PC-3 (cell line): ENCODE measurements at regions not wholly inside any gene's neighbourhood (a gene's known extent, or its start where the extent isn't known, plus 50 kb on each side); places are given as distances from the start of the nearest gene placed in this dataset.

ENCODE experiments used
- ATAC-seq: fragments of 200-7000 bp; cut with Tn5 transposase; 2 replicates; pipeline ENCODE4 v1.9.1; 2020; ENCODE audit warnings: mild to moderate bottlenecking, moderate library complexity
- BruUV-seq: library from RNA; stranded (reverse); fragments of 400-500 nt; replicated peaks from 2 replicates; lab custom pipeline; 2021; lab: Mats Ljungman, UMichigan
- CTCF ChIA-PET: fragments of 300-600 bp; sonication (Branson Sonifier 250); formaldehyde crosslinking; loops from one replicate; lab custom pipeline; 2022; ENCODE audit warnings: antibody characterized with exemption; lab: Charles Lee
- POLR2A ChIA-PET: fragments of 300-600 bp; sonication (Branson Sonifier 250); formaldehyde crosslinking; loops from one replicate; lab custom pipeline; 2022; ENCODE audit warnings: antibody characterized with exemption; ENCODE audit not compliant: unreplicated experiment; lab: Charles Lee
- DNase-seq: peaks from one replicate; pipeline ENCODE4 v3.0.0-alpha.2; 2015
- H2AFZ ChIP-seq: fragments of 300-600 bp; sonication (generic); 2 replicates; pipeline ENCODE4 v1.6.0; 2016; ENCODE audit warnings: antibody characterized with exemption, low read length
- H3F3A ChIP-seq: fragments of 300-600 bp; sonication (generic); one replicate; pipeline ENCODE4 v1.6.0; 2017; ENCODE audit warnings: antibody characterized with exemption, low read length, control low read depth, mild to moderate bottlenecking; ENCODE audit not compliant: unreplicated experiment
- H3K27ac ChIP-seq: fragments of 300-600 bp; sonication (generic); 2 replicates; pipeline ENCODE4 v1.5.1; 2016; ENCODE audit warnings: mild to moderate bottlenecking, low read length
- H3K27me3 ChIP-seq: fragments of 300-600 bp; sonication (generic); 2 replicates; pipeline ENCODE4 v1.6.1; 2016; ENCODE audit warnings: low read length, mixed read lengths
- H3K36me3 ChIP-seq: fragments of 300-600 bp; sonication (generic); 2 replicates; pipeline ENCODE4 v1.6.1; 2016; ENCODE audit warnings: low read depth, mixed run types, low read length, mixed read lengths
- H3K4me1 ChIP-seq: fragments of 300-600 bp; sonication (generic); 2 replicates; pipeline ENCODE4 v1.5.1; 2016; ENCODE audit warnings: low read length; ENCODE audit not compliant: insufficient read depth
- H3K4me2 ChIP-seq: fragments of 300-600 bp; sonication (generic); 2 replicates; pipeline ENCODE4 v1.6.0; 2016; ENCODE audit warnings: low read length
- H3K4me3 ChIP-seq: fragments of 300-600 bp; sonication (generic); 2 replicates; pipeline ENCODE4 v1.5.1; 2016; ENCODE audit warnings: mild to moderate bottlenecking, low read length, mixed read lengths
- H3K79me2 ChIP-seq: fragments of 300-600 bp; sonication (generic); 2 replicates; pipeline ENCODE4 v1.6.1; 2017; ENCODE audit warnings: low read length, mixed read lengths
- H3K9ac ChIP-seq: fragments of 300-600 bp; sonication (generic); 2 replicates; pipeline ENCODE4 v1.6.0; 2016; ENCODE audit warnings: mild to moderate bottlenecking, low read length
- H3K9me2 ChIP-seq: fragments of 300-600 bp; sonication (generic); replicated peaks from 2 replicates; pipeline ENCODE4 v1.6.1; 2016; ENCODE audit warnings: mixed run types, low read length, mixed read lengths
- H3K9me3 ChIP-seq: fragments of 300-600 bp; sonication (generic); 2 replicates; pipeline ENCODE4 v1.6.1; 2016; ENCODE audit warnings: low read length, mixed read lengths
- H4K20me1 ChIP-seq: fragments of 300-600 bp; sonication (generic); 2 replicates; pipeline ENCODE4 v1.6.1; 2016; ENCODE audit warnings: low read length, mixed read lengths
- CTCF ChIP-seq: fragments of 300-600 bp; sonication (generic); conservative IDR thresholded peaks from 2 replicates; pipeline ENCODE4 v1.5.1; 2017; ENCODE audit warnings: antibody characterized with exemption, low read depth, mild to moderate bottlenecking, low read length
- EZH2 ChIP-seq: fragments of 300-600 bp; sonication (generic); IDR thresholded peaks from one replicate; pipeline ENCODE4 v1.6.1; 2017; ENCODE audit warnings: antibody characterized with exemption, mild to moderate bottlenecking, low read length; ENCODE audit not compliant: unreplicated experiment
- EZH2phosphoT487 ChIP-seq: fragments of 300-600 bp; sonication (generic); IDR thresholded peaks from 2 replicates; pipeline ENCODE4 v1.6.1; 2018; ENCODE audit warnings: mild to moderate bottlenecking, antibody characterized with exemption, low read length, borderline replicate concordance
- intact Hi-C: fragments of 100-400 bp; cut with micrococcal nuclease; formaldehyde crosslinking; loops from 2 replicates; pipeline ENCODE4 v1.9.0; 2023

- Histone ChIP-seq H4K20me1 (no peaks in the 10 kb centered on the region), H3K27me3 (no peaks in the 10 kb centered on the region), H3K9me2 (no peaks in the 10 kb centered on the region), H3K9me3 (no peaks in the 10 kb centered on the region), H3K79me2 (no peaks in the 10 kb centered on the region), H3K9ac (no peak overlapping the region), H2AFZ (no peak overlapping the region), H3K4me3 (no peak overlapping the region), H3K27ac (no peak overlapping the region), H3K36me3 (no peaks in the 10 kb centered on the region), H3K4me1 (no peaks in the 10 kb centered on the region), H3K4me2 (no peak overlapping the region), H3F3A (no peaks in the 10 kb centered on the region)
- ChIA-PET POLR2A (no interaction called here), CTCF (no interaction called here)
- ATAC-seq = no peak
- TF ChIP-seq EZH2phosphoT487 (no peak), CTCF (no peak), EZH2 (no peak)
- DNase-seq = no peak
- intact Hi-C loops = no loop called here
- no TSS peak for BruUV-seq
These were observed 185.3 kb upstream of the TMTC4 start for GRCh38 chr13:100859861-100860260.

- H3K4me2 ChIP-seq = no peak overlapping the region
- H3K27ac ChIP-seq = no peak overlapping the region
- H3K9me3 ChIP-seq = no peaks in the 10 kb centered on the region
- H3K4me3 ChIP-seq = no peak overlapping the region
- no peaks in the 10 kb centered on the region for H3K36me3 ChIP-seq
- H3K9ac ChIP-seq = no peak overlapping the region
- ChIA-PET POLR2A (no interaction called here), CTCF (no interaction called here)
- no peaks in the 10 kb centered on the region for H3F3A ChIP-seq
- H3K9me2 ChIP-seq = no peaks in the 10 kb centered on the region
- DNase-seq (no peak), ATAC-seq (no peak)
- H3K4me1 ChIP-seq = no peaks in the 10 kb centered on the region
- no peak for TF ChIP-seq EZH2phosphoT487
- no peak for TF ChIP-seq CTCF
- TF ChIP-seq EZH2 = no peak
- intact Hi-C loops = no loop called here
- H3K27me3 ChIP-seq = peaks cover 20% of the 10 kb centered on the region; the same call in 1 of the 2 replicates
- H3K79me2 ChIP-seq = no peaks in the 10 kb centered on the region
- H4K20me1 ChIP-seq = no peaks in the 10 kb centered on the region
- BruUV-seq = no TSS peak
- H2AFZ ChIP-seq = no peak overlapping the region
These were observed 180.6 kb upstream of the TMTC4 start for GRCh38 chr13:100855151-100855550.

GRCh38 chr13:100854006-100854405 lies 179.4 kb upstream of the TMTC4 start:
- H3K36me3 ChIP-seq = no peaks in the 10 kb centered on the region
- H3K27me3 ChIP-seq = peaks cover 20% of the 10 kb centered on the region; the same call in 1 of the 2 replicates
- ChIA-PET POLR2A (no interaction called here), CTCF (no interaction called here)
- no peaks in the 10 kb centered on the region for H3F3A ChIP-seq
- ATAC-seq (no peak), DNase-seq (no peak)
- BruUV-seq = no TSS peak
- no peaks in the 10 kb centered on the region for H3K9me3 ChIP-seq
- intact Hi-C loops = no loop called here
- no peak overlapping the region for H2AFZ ChIP-seq
- no peaks in the 10 kb centered on the region for H3K9me2 ChIP-seq
- H3K9ac ChIP-seq = no peak overlapping the region
- H3K4me3 ChIP-seq = no peak overlapping the region
- no peak for TF ChIP-seq CTCF
- TF ChIP-seq EZH2phosphoT487 = no peak
- TF ChIP-seq EZH2 = no peak
- H3K4me1 ChIP-seq = no peaks in the 10 kb centered on the region
- no peaks in the 10 kb centered on the region for H3K79me2 ChIP-seq
- no peak overlapping the region for H3K4me2 ChIP-seq
- no peak overlapping the region for H3K27ac ChIP-seq
- H4K20me1 ChIP-seq = no peaks in the 10 kb centered on the region
